ENCODE measurements at regions not wholly inside any gene's neighbourhood (a gene's known extent, or its start where the extent isn't known, plus 50 kb on each side); places are given as distances from the start of the nearest gene placed in this dataset.

DNA sequence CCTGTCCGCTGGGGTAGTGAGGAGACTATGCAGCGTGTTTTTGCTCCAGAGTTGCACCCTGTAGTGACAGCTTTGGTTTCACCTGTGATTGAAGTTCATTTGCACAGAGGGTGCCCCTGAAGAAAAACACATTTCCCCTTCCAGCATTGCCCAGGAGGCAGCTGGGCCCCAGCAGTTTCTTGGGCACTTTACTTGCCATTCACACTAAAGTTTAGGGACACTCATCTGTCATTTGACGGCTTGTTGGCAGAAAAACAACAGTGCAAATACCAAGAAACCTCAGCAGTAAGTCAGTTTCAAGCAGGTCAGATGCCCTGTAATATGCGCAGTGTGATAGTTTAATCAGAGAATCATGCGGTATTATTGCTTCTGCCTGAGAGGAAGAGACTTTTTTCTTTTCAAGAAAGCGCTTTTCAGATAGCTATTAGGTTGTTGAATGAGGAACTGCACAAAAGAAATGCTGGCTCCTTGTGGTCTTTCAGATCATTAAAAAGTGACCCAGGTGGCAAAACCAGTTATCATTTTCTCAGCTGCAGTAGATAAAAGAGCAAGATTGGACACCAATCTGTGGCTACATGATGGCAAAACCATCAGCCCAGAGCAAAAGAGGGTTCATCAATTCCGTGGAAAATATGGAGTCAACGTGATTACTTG is 136.2 kb upstream of the PUM3 start:
- no peak for DNase-seq

DNA sequence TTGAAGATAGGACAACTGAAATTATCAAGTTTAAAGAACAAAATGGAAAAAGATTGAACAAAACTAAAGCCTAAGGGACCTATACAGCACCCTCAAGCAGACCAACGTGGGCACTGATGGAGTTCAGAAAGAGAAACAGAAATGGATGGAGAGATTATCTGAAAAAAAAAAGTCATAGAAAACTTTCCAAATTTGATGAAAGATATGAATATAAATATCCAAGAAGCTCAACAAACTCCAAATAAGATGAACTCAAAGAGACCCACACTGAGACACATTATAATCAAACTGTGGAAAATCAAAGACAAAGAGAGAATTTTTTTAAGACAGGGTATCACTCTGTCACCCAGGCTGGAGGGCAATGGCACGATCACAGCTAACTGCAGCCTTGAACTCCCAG is 128.6 kb upstream of the PUM3 start:
- no peak for DNase-seq

DNA sequence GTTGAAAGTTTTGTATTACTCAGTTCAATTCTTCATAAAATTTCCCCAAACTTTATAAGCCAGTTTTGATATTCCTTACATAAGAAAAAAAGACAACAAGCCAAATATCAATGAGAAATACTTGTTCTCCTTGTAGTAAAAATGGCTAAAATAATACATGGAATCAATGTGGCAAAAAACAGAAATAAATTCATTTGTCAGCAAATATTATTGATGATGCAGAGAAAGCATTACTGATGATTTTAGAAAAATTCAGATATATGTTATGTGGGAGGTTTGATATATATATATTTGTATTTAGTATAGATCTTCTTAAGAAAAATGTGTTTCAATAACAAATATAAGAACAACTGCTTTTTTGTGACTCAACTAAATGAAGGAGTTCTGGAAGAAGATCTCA is 127.0 kb upstream of the PUM3 start:
- no peak for DNase-seq

GRCh38 chr9:2967766-2968165 is 123.9 kb upstream of the PUM3 start:
- DNase-seq: no peak

GRCh38 chr9:2966565-2967300 is 122.8 kb upstream of the PUM3 start:
- no peak for DNase-seq

DNA sequence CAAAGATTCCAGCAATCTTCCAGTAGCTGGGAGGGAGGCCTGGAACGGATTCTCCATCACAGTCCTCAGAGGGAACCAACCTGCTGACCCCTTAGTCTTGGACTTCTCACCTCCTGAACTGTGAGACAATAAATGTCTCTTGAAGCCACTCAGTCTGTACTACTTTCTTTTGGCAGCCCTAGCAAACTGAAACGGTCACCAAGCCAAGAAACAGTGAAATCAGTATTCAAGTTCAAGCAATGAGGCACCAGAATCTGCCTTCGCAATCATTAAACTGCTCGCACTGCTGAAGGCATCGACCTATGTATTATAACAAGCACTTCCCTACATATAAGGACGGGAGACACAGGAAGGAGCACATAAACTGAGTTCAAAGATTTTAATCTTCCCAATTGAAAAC is 120.6 kb upstream of the PUM3 start:
- no peak for DNase-seq

GRCh38 chr9:2963307-2963706 is 119.4 kb upstream of the PUM3 start:
- DNase-seq: no peak

GRCh38 chr9:2962471-2963172 is 118.7 kb upstream of the PUM3 start:
- peak; percentile 16 for DNase-seq

- DNase-seq: no peak
Observed at GRCh38 chr9:2958219-2958618, 114.3 kb upstream of the PUM3 start.

DNA sequence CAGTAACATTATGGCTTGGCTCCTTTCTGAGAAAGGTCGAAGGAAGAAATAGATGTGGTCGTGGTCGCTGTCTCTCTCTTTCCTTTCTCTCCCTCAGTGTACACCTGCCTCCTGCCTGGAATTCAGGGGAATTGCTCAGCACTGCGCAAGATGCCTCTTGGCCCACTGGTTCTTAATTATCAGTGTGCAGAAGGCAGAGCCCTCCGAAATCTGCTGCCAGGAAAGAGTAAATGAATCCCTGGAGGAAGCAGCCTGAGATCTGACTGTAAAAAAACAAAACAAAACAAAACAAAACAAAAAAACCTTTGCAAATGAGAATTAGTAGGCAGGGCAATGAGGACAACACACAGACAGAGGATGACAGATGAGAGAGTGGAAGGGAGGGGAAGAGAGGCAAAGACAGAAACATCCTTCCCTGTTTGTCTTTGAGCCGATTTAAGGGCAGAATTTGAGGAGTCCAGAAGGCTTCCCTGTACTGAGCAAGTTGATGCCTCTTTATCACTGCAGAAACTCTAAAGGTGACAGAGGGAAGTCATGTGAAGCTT is 113.8 kb upstream of the PUM3 start:
- DNase-seq: no peak

GRCh38 chr9:2955575-2955974 is 111.7 kb upstream of the PUM3 start:
- DNase-seq: no peak

DNA sequence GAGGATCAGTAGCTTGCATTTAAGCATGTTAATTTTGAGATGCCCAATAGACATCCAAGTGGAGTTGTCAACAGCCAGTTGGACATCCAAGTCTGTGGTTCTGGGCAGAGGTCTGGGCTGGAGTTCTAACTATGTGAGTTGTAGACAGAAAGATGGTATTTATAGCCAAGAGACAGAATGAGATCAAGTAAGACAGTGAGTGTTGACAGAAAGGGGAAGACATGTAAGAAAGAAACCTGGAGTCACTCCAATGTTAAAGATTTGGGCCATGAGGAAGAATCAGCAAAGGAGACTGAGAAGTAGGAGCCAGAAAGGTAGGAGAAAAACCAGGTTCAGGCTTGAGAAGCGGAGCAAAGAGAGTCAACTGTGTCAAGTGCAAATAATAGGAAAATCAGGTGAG is 95.5 kb upstream of the PUM3 start:
- no peak for DNase-seq

DNA sequence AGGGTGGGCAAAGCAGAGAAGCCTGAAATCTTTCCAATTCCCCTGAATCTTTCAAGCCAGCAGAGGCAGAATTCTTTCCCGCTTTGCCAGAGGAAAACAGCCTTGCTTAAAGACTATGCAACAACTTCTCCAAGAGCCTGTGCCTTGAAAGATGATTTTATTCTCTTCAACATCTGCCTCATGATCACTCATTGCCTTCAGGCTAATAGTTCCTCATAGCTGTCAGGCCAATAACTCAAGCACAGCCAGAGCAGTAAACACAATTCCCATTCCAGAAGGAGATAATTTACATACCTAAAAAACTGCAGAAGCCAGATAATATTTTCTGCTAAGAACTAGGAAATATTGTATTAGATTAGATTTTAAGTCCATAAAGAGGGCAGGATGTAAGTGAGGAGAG is 92.3 kb upstream of the PUM3 start:
- DNase-seq: no peak

DNA sequence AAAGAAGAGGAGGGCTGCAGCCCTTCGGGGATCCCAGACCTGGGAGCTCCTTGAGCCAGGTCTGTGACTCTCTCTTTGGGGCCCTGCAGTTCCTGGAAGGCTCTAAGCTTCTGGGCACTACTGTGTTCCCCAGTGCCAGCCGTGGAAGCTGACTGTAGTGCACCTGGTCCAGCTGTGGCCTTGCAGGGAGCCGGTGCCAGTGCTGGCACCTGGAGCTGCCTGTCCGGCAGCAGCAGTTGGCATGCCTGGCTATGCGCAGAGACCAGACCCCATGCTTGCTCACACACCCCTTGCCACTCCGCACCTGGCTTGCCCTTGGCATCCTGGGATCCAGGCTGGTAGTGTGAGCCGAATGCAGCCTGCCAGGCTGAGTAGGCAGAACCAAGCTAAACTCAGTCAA is 91.0 kb upstream of the PUM3 start:
- DNase-seq: no peak

GRCh38 chr9:2934241-2934650 is 90.4 kb upstream of the PUM3 start:
- no peak for DNase-seq

GRCh38 chr9:2933165-2934095 is 89.5 kb upstream of the PUM3 start:
- no peak for DNase-seq

- no peak for DNase-seq
Observed at GRCh38 chr9:2928411-2928810, 84.5 kb upstream of the PUM3 start.

GRCh38 chr9:2925016-2925415 is 81.1 kb upstream of the PUM3 start:
- no peak for DNase-seq

DNA sequence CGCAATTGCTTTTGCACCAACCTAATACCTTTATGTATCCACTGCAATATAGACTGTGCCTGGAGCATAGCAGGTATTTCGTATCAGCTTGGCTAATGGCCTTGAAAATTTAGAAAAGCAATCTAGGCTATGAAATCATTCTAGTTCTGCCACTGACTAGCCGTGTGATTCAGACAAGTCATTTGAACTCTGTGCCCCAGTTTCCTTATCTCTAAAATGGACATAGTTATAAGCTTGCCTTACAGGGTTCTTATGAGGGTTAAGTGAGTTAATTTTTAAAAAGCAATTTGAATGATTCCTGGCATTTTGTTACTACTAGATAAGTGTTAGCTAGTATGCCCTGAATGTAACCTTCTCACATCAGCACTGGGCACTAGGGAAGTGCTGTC is 80.5 kb upstream of the PUM3 start:
- DNase-seq: no peak

GRCh38 chr9:2923766-2924379 is 80.0 kb upstream of the PUM3 start:
- DNase-seq: no peak

- no peak for DNase-seq
Observed at GRCh38 chr9:2919347-2919746, 75.5 kb upstream of the PUM3 start.

- no peak for DNase-seq
Observed at GRCh38 chr9:2916382-2916985, 72.6 kb upstream of the PUM3 start.
